Mammary epithelial cell (primary cell): ENCODE measurements at regions not wholly inside any gene's neighbourhood (a gene's known extent, or its start where the extent isn't known, plus 50 kb on each side); places are given as distances from the start of the nearest gene placed in this dataset.

Experiments
- CTCF ChIP-seq, 2 donors: IDR thresholded peaks in 1 of 2; conservative IDR thresholded peaks in 1 of 2; 2 replicates each; pipeline ENCODE4 v1.5.1; 2011 to 2012; ENCODE audit warnings: inconsistent platforms in 2 of 2, low read length in 2 of 2, mild to moderate bottlenecking in 2 of 2, control low read depth in 1 of 2, low read depth in 1 of 2; ENCODE audit not compliant: insufficient read depth in 1 of 2; ENCODE audit errors: extremely low read depth in 1 of 2
- EZH2 ChIP-seq: IDR thresholded peaks from 2 replicates; pipeline ENCODE4 v1.6.1; 2012; ENCODE audit warnings: low read length, inconsistent platforms, borderline replicate concordance

- no peak for TF ChIP-seq CTCF (conservative IDR thresholded peaks at IDR 0.05 in 1 of 2, IDR thresholded peaks at IDR 0.05 in 1 of 2; ENCODE audit: extremely low read depth in 1 of 2, insufficient read depth in 1 of 2, low read depth in 1 of 2, low read length in 2 of 2)
- TF ChIP-seq EZH2: no peak
Measured at GRCh38 chr2:8168876-8169424, 512.9 kb upstream of the ID2 start.
